Keratinocyte (primary cell): ENCODE measurements at regions not wholly inside any gene's neighbourhood (a gene's known extent, or its start where the extent isn't known, plus 50 kb on each side); places are given as distances from the start of the nearest gene placed in this dataset.
"Not testable (repeated sequence)": the region's sequence is repeated elsewhere in the genome, so short reads cannot be mapped to it uniquely, and the experiment has no call there.

Source experiments
- DNase-seq: peaks from one replicate; pipeline ENCODE4 v3.0.0-alpha.2; 2011; ENCODE audit warnings: low read depth, missing footprints, low spot score
- FAIRE-seq: peaks from 2 replicates; lab custom pipeline; 2011; peaks lifted over from hg19 to GRCh38; lab: Jason Lieb, UNC
- H2AFZ ChIP-seq: 2 replicates; pipeline ENCODE4 v1.6.0; 2012; ENCODE audit warnings: low read length, control low read depth, inconsistent platforms; ENCODE audit not compliant: control insufficient read depth
- H3K27ac ChIP-seq: 2 replicates; pipeline ENCODE4 v1.5.1; 2011; ENCODE audit warnings: low read length; ENCODE audit not compliant: control insufficient read depth, insufficient read depth
- H3K27me3 ChIP-seq: 3 replicates; pipeline ENCODE4 v1.6.0; 2011; ENCODE audit warnings: low read length; ENCODE audit not compliant: control insufficient read depth, insufficient read depth; ENCODE audit errors: extremely low read depth
- H3K36me3 ChIP-seq, 2 experiments: 2 replicates in 1 of 2; 3 replicates in 1 of 2; pipeline ENCODE4 v1.5.1; 2011; ENCODE audit warnings: low read length in 2 of 2, mild to moderate bottlenecking in 1 of 2; ENCODE audit not compliant: control insufficient read depth in 2 of 2, insufficient read depth in 2 of 2; ENCODE audit errors: extremely low read depth in 1 of 2
- H3K4me1 ChIP-seq: 3 replicates; pipeline ENCODE4 v1.5.1; 2011; ENCODE audit warnings: low read length; ENCODE audit not compliant: control insufficient read depth, insufficient read depth; ENCODE audit errors: extremely low read depth
- H3K4me2 ChIP-seq: 3 replicates; pipeline ENCODE4 v1.6.0; 2011; ENCODE audit warnings: low read depth, low read length; ENCODE audit not compliant: control insufficient read depth, insufficient read depth; ENCODE audit errors: extremely low read depth
- H3K4me3 ChIP-seq, 3 experiments: fragments of 200-600 bp in 1 of 3; sonication (generic) in 1 of 3; 2 replicates in 2 of 3; 3 replicates in 1 of 3; pipeline ENCODE4 v1.5.1; 2011 to 2016; ENCODE audit warnings: low read length in 3 of 3, mild to moderate bottlenecking in 3 of 3, control low read depth in 2 of 3, inconsistent platforms in 1 of 3, low read depth in 1 of 3, mixed read lengths in 1 of 3, mixed run types in 1 of 3, moderate library complexity in 1 of 3; ENCODE audit not compliant: control insufficient read depth in 2 of 3, insufficient read depth in 2 of 3; ENCODE audit errors: extremely low read depth in 1 of 3
- H3K79me2 ChIP-seq: 2 replicates; pipeline ENCODE4 v1.6.0; 2012; ENCODE audit warnings: low read length; ENCODE audit not compliant: control insufficient read depth, insufficient read depth
- H3K9ac ChIP-seq: 3 replicates; pipeline ENCODE4 v1.6.0; 2011; ENCODE audit warnings: low read length; ENCODE audit not compliant: control insufficient read depth, insufficient read depth; ENCODE audit errors: extremely low read depth
- H3K9me1 ChIP-seq: 3 replicates; pipeline ENCODE4 v1.6.0; 2011; ENCODE audit warnings: low read length; ENCODE audit not compliant: control insufficient read depth, insufficient read depth; ENCODE audit errors: extremely low read depth
- H3K9me3 ChIP-seq: 2 replicates; pipeline ENCODE4 v1.5.1; 2012; ENCODE audit warnings: low read depth, low read length; ENCODE audit not compliant: control insufficient read depth
- H4K20me1 ChIP-seq: 3 replicates; pipeline ENCODE4 v1.6.0; 2011; ENCODE audit warnings: low read length; ENCODE audit not compliant: control insufficient read depth, insufficient read depth; ENCODE audit errors: extremely low read depth
- CTCF ChIP-seq, 3 experiments: IDR thresholded peaks in 1 of 3; conservative IDR thresholded peaks in 1 of 3; optimal IDR thresholded peaks in 1 of 3; 2 replicates in 2 of 3; 3 replicates in 1 of 3; pipeline versions ENCODE3 to v1.5.1; 2011; ENCODE audit warnings: low read length in 3 of 3, mild to moderate bottlenecking in 3 of 3, moderate library complexity in 2 of 3, control low read depth in 1 of 3, inconsistent platforms in 1 of 3; ENCODE audit not compliant: insufficient read depth in 2 of 3; ENCODE audit errors: extremely low read depth in 1 of 3
- EZH2 ChIP-seq: IDR thresholded peaks from one replicate; pipeline ENCODE4 v1.6.1; 2012; ENCODE audit warnings: inconsistent platforms, mild to moderate bottlenecking, low read length, moderate library complexity
- dilution Hi-C: fragments of 300-500 bp; cut with MboI; formaldehyde crosslinking; loops from one replicate; pipeline ENCODE4 v1.7.0; 2020; ENCODE audit warnings: low sequenced_read_pairs; ENCODE audit not compliant: extremely low pct_ligation_motif_present

GRCh38 chr15:20344601-20345400 is 196.8 kb downstream of the GOLGA6L6 start:
- Histone ChIP-seq H3K27ac (no peak overlapping the region), H3K36me3 (no peaks in the 10 kb centered on the region), H4K20me1 (no peaks in the 10 kb centered on the region), H3K27me3 (peaks cover 3% of the 10 kb centered on the region), H3K4me2 (no peak overlapping the region), H3K4me1 (no peaks in the 10 kb centered on the region), H3K9me3 (peaks cover 74% of the 10 kb centered on the region), H3K9me1 (no peaks in the 10 kb centered on the region), H3K4me3 (no peak overlapping the region), H3K9ac (no peak overlapping the region), H2AFZ (no peak overlapping the region), H3K79me2 (no peaks in the 10 kb centered on the region)
- DNase-seq (no peak), FAIRE-seq (no peak)
- TF ChIP-seq CTCF (optimal IDR thresholded peaks at IDR 0.05 in 1 of 3, IDR thresholded peaks at IDR 0.05 in 1 of 3, conservative IDR thresholded peaks at IDR 0.05 in 1 of 3; ENCODE audit: extremely low read depth in 1 of 3, insufficient read depth in 2 of 3, low read length in 3 of 3) (no peak), EZH2 (no peak)
- dilution Hi-C loops: no loop called here

- DNase-seq, dilution Hi-C loops: not testable (repeated sequence)
Observed at GRCh38 chr15:20343395-20344211, 198.0 kb downstream of the GOLGA6L6 start.

GRCh38 chr15:20342601-20343394 is 198.8 kb downstream of the GOLGA6L6 start:
- FAIRE-seq, H3K9me1 ChIP-seq, H3K9ac ChIP-seq, H3K4me2 ChIP-seq, H3K36me3 ChIP-seq, H3K27me3 ChIP-seq, H3K79me2 ChIP-seq, H3K4me1 ChIP-seq, H2AFZ ChIP-seq, dilution Hi-C loops, H3K27ac ChIP-seq, H3K4me3 ChIP-seq, DNase-seq, H4K20me1 ChIP-seq: not testable (repeated sequence)
- peaks cover 67% of the 10 kb centered on the region for H3K9me3 ChIP-seq

More at GRCh38 chr15:20343395-20344211, 198.0 kb downstream of the GOLGA6L6 start:
- H3K36me3 ChIP-seq, H3K4me2 ChIP-seq, H2AFZ ChIP-seq, H3K4me1 ChIP-seq, H3K79me2 ChIP-seq, H4K20me1 ChIP-seq, H3K9me1 ChIP-seq, H3K27ac ChIP-seq, H3K4me3 ChIP-seq, FAIRE-seq, H3K9ac ChIP-seq, H3K27me3 ChIP-seq: not testable (repeated sequence)
- peaks cover 72% of the 10 kb centered on the region for H3K9me3 ChIP-seq
